ENCODE measurements at regions not wholly inside any gene's neighbourhood (a gene's known extent, or its start where the extent isn't known, plus 50 kb on each side); places are given as distances from the start of the nearest gene placed in this dataset.
"Not testable (repeated sequence)": the region's sequence is repeated elsewhere in the genome, so short reads cannot be mapped to it uniquely, and the experiment has no call there.

GRCh38 chr14:94821705-94822104 lies 51.8 kb upstream of the GSC start:
- Histone ChIP-seq H3K9me3 (no peaks in the 10 kb centered on the region), H3K27ac (no peak overlapping the region), H3K4me1 (no peaks in the 10 kb centered on the region), H3K36me3 (ENCODE audit: low read depth, missing control alignments) (no peaks in the 10 kb centered on the region), H3K4me3 (no peak overlapping the region), H3K27me3 (no peaks in the 10 kb centered on the region)
- 88 to 90% methylated on average over 4 of the region's 4 CpGs for WGBS, 2 donors
- no peak for TF ChIP-seq CTCF (IDR thresholded peaks at IDR 0.05)
- intact Hi-C loops (cut with DNase I; ENCODE audit: low total_unique reads): no loop called here
- no peak for DNase-seq

GRCh38 chr14:94820932-94821331 lies 51.0 kb upstream of the GSC start:
- DNase-seq; H3K4me1 ChIP-seq; H3K9me3 ChIP-seq; H3K27ac ChIP-seq; H3K27me3 ChIP-seq; H3K4me3 ChIP-seq; H3K36me3 ChIP-seq (ENCODE audit: low read depth, missing control alignments); intact Hi-C loops (cut with DNase I; ENCODE audit: low total_unique reads): not testable (repeated sequence)
- WGBS, 2 donors: 87 to 93% methylated on average over 1 of the region's 1 CpG
